ENCODE measurements at regions not wholly inside any gene's neighbourhood (a gene's known extent, or its start where the extent isn't known, plus 50 kb on each side); places are given as distances from the start of the nearest gene placed in this dataset.

GRCh38 chr17:73806768-73807167, 162.5 kb upstream of the SDK2 start:
- TF ChIP-seq POLR2A (IDR thresholded peaks at IDR 0.05; ENCODE audit: low read depth, low read length), result no peak
- TF ChIP-seq SPI1 (IDR thresholded peaks at IDR 0.05; ENCODE audit: low read depth, low read length), result no peak
- no peak for TF ChIP-seq POU2F2 (IDR thresholded peaks at IDR 0.05; ENCODE audit: low read depth, low read length)
- no peak for TF ChIP-seq POLR2AphosphoS5 (IDR thresholded peaks at IDR 0.05; ENCODE audit: low read depth, low read length)

All from GM12891 (cell line).